ENCODE measurements at regions not wholly inside any gene's neighbourhood (a gene's known extent, or its start where the extent isn't known, plus 50 kb on each side); places are given as distances from the start of the nearest gene placed in this dataset.

GRCh38 chr4:31979988-31980387, 1259.8 kb downstream of the PCDH7 start:
- TF ChIP-seq RAD21 (IDR thresholded peaks at IDR 0.05; ENCODE audit: low read depth) (no peak), SP1 (IDR thresholded peaks at IDR 0.05; ENCODE audit: low read depth) (no peak), CTCF (IDR thresholded peaks at IDR 0.05 in 2 of 3, conservative IDR thresholded peaks at IDR 0.05 in 1 of 3; ENCODE audit: borderline replicate concordance in 1 of 3, insufficient read depth in 1 of 3, low read depth in 2 of 3, low read length in 2 of 3) (no peak), POLR2A (IDR thresholded peaks at IDR 0.05; ENCODE audit: borderline replicate concordance, extremely low read depth, insufficient read depth, insufficient read length) (no peak), POLR2AphosphoS5 (IDR thresholded peaks at IDR 0.05; ENCODE audit: low read depth, low read length) (no peak), YY1 (IDR thresholded peaks at IDR 0.05; ENCODE audit: extremely low read depth, insufficient replicate concordance, low read depth, low read length) (no peak), TCF7L2 (IDR thresholded peaks at IDR 0.05; ENCODE audit: borderline replicate concordance, extremely low read depth, insufficient read depth, insufficient read length) (no peak)

Data from HCT116 (cell line).